H54 (cell line): ENCODE measurements at regions not wholly inside any gene's neighbourhood (a gene's known extent, or its start where the extent isn't known, plus 50 kb on each side); places are given as distances from the start of the nearest gene placed in this dataset.

Source experiments
- DNase-seq: peaks from one replicate; pipeline ENCODE4 v3.0.0; 2011; ENCODE audit warnings: low spot score, mixed read lengths; ENCODE audit not compliant: insufficient read length
- FAIRE-seq: peaks from 3 replicates; lab custom pipeline; 2011; peaks lifted over from hg19 to GRCh38; lab: Jason Lieb, UNC
- POLR2A ChIP-seq: IDR thresholded peaks from 2 replicates; pipeline ENCODE4 v1.6.1; 2011; ENCODE audit warnings: low read depth, mild to moderate bottlenecking, low read length

DNA sequence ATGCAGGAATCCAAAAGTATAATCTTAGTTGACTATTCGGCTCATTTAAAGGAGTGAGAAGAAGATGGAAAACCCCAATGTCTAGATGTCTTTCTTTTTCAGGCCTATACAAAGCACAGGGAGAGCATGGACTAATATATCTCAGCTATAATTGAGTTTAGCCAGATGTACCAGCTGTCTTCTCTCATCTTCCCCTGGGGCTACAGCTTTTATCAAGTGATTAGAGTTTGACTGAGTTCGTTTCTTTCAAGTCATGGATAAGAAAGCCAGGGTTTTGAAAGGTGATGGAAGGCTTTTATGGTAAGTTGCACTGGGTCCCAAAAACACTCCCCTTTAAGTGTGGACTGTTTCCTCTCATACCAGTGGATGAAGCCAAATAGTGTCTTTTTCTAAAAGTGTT lies 1172.8 kb upstream of the TENM4 start:
- DNase-seq (no peak), FAIRE-seq (no peak)
- TF ChIP-seq POLR2A: no peak

DNA sequence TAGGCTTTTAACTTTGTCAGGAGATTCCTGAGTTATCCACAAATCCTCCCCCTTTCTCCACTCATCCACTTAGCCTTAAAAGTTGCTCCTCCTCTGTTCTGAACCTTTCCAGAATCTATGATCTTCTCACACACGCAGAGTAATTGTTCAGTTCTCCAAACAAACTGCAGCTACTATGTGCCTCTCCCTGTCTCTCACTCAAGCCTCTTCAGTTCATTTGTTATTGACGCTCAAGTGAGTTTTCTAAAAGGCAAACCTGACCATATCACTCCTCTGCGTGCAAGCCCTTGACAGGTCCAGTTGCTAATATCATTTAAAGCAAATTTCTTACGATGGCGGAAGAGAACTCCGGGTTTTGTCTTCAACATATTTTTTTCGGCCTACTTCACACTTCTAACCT lies 1169.7 kb upstream of the TENM4 start:
- no peak for TF ChIP-seq POLR2A
- no peak for FAIRE-seq
- DNase-seq: no peak

DNA sequence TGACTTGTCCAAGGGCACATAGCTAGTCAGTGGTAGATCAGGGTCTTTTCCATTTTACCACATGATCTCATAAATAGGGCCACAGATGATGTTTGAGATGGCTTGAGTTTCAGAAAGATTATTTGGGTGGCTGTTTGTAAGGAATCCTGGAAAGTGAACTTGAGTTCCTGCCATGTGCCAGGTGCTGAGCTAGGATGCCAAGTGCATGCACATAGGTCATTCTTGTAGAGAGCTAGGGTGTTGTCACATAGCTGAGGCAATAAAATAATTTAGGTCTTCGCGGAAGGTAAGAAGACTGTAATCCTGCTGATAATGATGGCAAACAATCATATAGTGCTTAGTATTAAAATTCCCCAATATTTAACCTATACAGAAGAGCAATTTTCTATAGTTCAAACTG lies 1162.6 kb upstream of the TENM4 start:
- FAIRE-seq: no peak
- DNase-seq: no peak
- TF ChIP-seq POLR2A: no peak

DNA sequence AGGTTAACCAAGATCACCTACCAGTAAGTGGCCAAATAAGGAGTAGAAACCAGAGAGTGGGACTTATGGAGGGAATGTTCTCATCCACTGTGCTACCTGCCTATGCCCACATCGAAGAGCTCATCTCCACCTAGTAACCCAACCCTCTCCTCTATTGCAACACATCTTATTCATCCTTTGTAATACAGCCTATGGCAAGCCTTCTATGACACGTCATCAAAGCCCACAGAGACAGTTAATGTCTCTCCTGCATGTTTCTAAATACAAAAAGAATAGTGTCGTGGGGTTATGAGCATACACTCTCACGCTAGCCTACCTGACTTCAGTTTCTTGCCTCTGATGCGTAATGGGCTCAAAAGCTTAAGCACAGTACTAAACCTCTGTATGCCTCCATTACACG lies 1158.1 kb upstream of the TENM4 start:
- TF ChIP-seq POLR2A: no peak
- FAIRE-seq: no peak
- DNase-seq: no peak

DNA sequence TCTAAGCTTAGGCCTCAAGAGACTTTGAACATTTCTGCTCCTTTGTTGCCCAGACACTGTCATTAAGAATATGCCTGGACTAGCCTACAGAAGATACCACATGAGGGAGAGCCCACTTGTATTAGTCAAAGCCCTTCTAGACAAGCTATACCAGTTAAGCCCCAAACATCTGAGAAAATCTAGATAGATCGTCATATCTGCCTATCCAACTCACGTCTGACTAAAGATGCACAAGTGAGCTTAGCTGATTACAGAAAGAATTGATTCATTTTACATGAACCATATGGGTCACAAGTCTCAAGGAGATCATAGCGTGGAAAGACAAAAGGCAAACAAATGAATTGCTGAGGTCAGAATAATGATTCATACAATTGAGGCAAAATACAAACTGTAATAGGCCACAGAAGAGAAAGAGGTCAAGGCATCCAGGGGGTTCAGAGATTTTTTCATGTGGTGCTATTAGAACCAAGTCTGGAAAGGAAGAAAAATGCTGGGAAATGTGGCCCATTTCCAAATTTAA lies 1155.5 kb upstream of the TENM4 start:
- FAIRE-seq (peak; percentile 38), DNase-seq (no peak)
- no peak for TF ChIP-seq POLR2A

DNA sequence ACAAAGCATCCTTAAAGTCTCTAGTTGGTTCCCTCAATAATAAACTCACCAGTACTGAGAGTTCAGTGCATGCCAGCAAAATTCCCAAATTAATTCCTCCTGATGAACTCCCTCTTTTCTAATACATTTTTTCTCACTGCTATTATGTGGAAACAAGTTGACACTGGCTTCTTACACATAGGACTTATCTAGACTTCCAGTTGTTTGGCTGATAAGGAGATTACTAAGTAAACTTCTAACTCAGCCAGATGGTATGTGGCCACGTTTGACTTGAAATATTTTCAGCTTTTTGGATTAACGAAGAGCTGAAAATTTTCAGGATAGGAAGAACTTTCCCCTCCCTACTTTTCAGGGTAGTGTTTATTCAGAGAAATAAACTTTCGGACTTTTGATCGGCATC lies 1154.2 kb upstream of the TENM4 start:
- no peak for FAIRE-seq
- DNase-seq: no peak
- no peak for TF ChIP-seq POLR2A

DNA sequence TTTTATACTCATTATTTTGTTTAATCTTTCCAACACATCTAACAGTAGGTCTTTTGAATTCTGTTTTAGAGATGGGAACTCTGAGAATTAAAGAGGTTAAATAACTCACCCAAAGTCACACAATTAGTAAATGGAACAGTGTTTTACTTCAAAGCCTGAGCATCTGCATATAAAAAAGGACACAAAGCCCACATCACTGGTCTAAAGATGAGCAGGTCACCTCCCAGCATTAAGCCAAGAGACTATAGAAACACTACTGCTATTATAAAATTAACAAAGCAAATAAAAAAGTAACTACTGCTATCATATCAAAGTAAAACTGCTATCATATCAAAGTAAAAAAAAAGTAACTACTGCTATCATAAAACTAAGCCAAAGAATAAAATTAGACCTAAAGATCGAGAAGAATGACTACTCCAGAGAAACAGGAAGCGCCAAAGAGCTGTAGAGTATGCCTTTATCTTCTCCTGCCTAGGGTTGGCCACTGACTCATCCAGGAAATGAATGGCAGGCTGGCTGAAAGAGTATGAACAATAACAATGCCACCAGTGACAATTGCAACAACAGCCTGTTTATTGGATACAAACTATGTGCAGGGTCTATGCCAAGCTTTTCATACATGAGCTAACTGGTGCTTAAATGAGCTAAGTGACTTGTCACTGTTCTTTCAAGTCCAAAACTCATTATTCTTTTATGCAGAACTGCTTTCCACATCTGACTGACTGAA lies 1153.0 kb upstream of the TENM4 start:
- DNase-seq (peak; percentile 9), FAIRE-seq (peak; percentile 100)
- TF ChIP-seq POLR2A: no peak

DNA sequence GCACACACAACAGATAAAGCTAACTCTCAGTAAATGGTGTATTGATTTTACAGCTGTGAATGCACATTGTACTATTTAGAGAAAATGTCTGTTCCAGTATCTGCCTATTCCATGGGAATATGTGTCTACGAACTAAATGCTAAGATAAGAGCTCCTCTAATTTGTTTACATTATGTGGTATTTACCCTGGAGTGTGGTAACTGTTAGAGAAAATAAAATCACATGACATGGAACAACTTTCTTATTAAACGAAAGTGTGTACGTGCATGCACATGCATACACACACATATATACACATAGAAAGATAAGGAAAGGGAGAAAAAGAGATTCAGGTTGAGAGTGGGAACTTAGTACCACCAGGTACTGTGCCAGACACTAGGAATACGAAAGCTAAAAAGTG lies 1151.7 kb upstream of the TENM4 start:
- no peak for TF ChIP-seq POLR2A
- FAIRE-seq (no peak), DNase-seq (no peak)

DNA sequence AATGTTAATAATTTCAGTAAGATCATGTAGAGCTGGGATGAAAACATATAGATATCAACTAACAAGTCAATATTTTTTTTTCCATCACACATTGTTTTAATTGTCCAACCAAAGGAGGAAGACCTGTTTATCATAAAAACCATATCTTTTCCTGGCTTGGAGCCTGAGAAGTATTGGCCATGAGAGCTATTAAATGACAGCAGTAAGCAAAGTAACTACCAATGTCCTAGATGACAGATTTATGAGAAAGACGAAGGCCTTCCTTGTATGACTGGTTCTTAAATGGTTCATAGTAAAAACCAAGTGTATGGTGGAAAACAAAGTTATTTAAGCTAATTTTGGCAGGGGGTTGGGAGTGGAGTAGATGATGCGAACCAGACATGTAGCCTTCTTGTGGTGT lies 1147.1 kb upstream of the TENM4 start:
- no peak for TF ChIP-seq POLR2A
- DNase-seq (no peak), FAIRE-seq (peak; percentile 88)

DNA sequence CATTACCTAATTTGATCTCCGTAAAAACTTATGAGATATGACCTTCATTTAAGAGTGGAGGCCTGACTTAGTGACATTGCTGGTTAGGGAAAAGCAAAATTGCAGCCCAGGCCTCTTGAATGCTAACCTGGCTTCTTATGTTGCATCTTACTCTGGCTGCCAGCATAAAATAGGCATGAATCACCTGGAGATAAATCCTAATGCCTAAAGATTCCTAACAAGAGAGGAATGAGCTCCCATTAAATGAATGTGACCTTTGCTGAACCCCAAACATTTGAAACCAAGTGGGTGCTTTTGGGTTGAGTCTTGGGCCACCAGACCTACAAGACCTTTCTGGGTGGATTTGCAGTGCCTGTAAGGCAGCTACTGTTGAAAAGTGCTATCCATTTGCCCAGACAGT lies 1145.6 kb upstream of the TENM4 start:
- FAIRE-seq: peak; percentile 97
- TF ChIP-seq POLR2A: no peak
- peak; percentile 12 for DNase-seq

DNA sequence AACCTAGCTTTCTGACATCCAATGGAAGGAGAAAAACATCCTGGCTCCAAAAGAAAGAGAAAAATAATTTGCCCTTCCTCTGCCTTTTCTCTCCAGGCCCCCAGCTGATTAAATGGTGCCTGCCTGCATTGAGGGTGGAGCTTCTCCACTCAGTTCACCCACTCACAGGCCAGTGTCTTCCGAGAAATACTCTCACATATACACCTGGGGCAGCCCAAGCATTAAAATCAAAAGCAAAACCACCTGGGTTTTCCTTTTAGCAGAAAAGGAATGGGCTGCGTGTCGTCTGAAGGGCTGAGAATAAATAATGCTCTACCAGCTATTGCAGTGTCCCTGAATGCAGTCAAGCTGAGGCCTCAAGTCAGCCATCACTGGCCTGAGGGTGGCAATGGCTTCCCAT lies 1143.8 kb upstream of the TENM4 start:
- TF ChIP-seq POLR2A: no peak
- no peak for DNase-seq
- no peak for FAIRE-seq

DNA sequence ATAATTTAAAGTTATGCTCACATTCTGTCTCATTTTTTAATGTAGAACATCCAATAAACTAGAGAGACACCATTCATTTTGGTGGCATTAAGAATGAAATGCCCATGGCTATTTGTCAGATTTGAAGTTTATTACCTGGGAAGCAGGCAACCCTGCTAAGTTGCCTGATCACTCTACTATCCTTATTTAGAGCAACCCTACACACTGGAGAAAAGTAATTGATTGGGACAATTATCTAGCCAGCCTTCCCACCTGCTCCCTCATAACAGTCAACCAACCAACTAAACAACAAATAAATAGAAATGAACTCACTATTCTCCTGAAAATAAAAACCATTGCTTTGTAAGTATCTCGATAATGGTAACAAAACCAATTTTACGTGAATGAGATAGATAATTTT lies 1129.0 kb upstream of the TENM4 start:
- no peak for TF ChIP-seq POLR2A
- FAIRE-seq: no peak
- DNase-seq: no peak

DNA sequence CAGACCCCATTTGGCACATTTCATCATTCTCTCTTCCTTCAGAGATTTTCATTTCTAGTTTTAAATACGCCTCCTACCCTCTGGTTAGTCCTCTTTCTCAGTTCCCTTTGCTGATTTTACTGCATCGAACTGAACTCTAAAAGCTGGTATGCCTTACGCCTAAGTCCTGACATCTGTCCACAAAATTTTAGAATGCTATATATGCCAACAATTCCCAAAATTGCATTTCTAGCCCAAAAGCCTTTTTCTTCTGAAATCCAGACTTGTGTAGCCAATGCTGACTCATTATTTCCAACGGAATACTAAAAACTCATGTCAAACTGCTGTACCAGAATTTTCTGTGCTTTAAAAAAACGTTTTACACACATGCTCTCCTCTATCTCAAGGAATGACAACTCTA lies 1124.4 kb upstream of the TENM4 start:
- DNase-seq (no peak), FAIRE-seq (no peak)
- TF ChIP-seq POLR2A: no peak

DNA sequence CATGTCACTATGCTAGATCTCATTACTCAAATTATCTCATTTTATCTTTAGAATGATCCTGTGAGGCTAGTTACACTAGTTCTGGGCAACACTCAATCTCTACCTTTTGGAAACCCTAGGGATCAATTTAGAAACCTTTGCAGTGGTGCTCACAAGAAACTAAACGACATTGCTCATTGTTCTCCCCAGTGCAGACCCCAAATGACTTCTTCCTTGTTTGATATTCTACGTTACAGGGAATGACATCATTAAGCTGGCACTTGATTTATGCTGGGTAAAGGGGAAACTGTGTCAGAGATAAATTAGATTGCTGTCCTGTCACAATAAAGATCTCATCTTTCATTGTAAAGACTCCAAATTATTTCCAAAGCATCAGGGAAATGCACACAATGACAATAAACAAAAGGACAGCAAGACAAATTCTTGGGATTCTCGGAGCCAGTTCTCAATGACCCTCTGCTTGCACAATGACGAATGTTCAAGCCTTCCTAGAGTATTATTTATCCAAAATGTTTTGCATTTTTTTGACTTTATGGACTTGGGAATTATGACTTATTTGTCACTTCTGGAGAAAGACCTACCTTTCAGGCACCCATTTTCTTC lies 1121.8 kb upstream of the TENM4 start:
- no peak for TF ChIP-seq POLR2A
- FAIRE-seq (no peak), DNase-seq (no peak)

DNA sequence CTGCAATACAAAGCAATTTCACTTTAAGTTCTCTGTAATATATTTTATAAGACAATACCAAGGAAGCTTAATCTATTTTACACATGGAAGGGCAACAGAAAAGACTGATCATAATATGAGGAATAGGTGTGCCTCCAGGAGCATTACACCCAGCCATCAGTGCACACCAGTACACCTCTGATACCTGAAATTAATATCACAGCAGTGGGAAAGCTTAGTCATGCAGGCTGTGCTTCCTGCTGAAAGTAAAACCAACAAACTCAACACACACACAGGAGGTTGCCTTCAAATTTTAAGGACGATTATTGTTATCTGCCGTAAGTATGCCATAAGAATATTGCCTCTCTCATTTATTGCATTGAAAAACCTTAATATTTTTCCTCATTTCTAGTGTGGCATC lies 1119.1 kb upstream of the TENM4 start:
- no peak for TF ChIP-seq POLR2A
- no peak for DNase-seq
- FAIRE-seq: no peak
